HG02938 (cell line): ENCODE measurements at regions not wholly inside any gene's neighbourhood (a gene's known extent, or its start where the extent isn't known, plus 50 kb on each side); places are given as distances from the start of the nearest gene placed in this dataset.
"Not testable (repeated sequence)": the region's sequence is repeated elsewhere in the genome, so short reads cannot be mapped to it uniquely, and the experiment has no call there.

Experiments used
- ATAC-seq: cut with Tn5 transposase; IDR thresholded peaks from one replicate; pipeline ENCODE4 v1.9.1; 2021; ENCODE audit warnings: mild to moderate bottlenecking, moderate library complexity; ENCODE audit not compliant: unreplicated experiment

DNA sequence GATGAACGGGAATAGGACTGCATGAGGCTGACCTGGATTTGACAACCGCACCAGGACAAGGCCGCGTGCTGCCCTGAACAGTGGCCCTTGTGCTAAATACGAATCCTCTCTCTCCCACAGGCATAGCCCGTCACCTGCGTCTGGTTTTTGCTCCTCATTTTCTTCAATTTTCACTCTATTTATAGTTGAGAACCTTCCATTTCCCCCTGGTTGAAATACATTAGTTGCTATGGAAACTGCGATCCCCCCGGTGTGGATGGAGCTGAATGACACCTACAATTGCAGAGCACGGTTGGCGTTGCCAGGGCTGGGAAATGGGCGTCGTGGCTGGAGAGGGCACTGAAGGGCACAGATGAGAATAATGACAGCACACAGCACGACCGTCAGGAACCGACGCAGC lies 158.6 kb upstream of the PITRM1 start:
- no peak for ATAC-seq

DNA sequence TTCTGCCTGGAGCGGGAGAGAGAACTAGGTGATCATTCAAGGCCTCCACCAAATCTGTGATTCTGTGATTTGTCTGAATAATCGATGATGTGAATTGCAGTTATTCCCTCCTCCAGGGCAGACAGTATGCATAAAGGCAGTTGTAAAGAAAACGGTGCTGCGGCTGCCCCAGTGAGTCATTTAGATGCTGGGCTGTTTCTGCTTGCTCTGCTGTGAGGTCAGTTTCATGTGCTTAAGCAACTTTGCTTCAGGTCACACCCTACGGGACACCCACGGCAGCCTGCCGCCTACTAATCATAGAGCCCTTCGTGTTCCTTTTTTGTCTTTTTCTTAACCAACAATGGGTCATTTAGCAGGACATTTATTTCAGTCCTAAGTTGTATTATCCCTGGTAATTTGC lies 158.1 kb upstream of the PITRM1 start:
- no peak for ATAC-seq

DNA sequence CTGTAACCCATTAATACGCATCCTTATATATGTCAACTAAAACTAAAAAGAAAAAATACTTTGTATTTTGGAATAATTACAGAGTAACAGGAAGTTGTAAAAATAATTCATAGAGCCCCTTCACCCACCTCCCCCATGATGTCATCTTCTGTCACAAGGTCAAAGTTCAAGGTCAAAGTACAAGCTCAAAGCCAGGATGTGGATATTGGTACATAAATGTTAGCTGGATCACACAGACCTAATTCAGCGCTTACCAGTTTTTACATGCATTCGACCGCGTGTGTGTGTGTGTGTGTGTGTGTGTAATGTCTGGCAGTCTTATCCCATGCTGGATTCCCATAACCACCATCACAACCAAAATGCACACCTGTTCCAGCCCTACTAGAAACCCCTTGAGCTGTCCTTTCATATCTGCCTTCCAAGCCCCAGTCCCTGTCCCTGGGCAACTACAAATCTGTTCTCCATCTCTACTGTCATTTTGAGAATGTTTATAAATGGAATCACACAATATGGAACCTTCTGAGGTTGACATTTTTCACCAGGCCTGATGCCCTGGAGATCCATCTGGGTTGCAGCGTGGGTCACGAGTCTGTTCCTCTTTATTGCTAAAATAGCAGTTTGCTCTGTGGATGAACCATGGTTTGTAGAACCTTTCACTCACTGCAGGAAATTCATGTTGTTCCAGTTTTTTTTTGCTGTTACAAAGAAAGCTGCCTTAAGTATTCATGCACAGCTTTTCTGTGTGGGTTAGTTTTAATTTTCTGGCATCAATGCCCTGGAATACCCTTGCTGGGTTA lies 153.6 kb upstream of the PITRM1 start:
- ATAC-seq = no peak

DNA sequence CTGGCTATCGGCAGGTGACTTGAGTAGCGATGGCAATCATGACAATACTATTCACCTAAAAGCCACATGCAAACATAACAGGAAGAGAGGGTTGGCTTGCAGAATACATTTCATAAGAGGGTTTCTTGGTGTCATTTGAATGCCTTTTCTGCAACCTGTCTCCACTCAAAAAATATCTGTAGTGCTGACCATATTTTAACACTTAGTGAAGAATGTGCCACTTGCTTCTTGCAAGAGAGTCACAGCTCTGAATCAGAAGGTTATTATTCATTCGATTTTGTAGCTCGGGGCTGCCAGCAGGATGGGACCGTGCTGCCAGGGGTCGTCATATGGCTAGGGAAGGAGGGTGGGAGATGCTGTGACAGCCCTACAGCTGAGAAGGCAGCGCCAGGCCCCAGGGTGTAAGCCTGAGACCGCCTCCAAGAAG lies 152.0 kb upstream of the PITRM1 start:
- no peak for ATAC-seq

GRCh38 chr10:3323865-3324498 lies 151.4 kb upstream of the PITRM1 start:
- ATAC-seq = no peak

DNA sequence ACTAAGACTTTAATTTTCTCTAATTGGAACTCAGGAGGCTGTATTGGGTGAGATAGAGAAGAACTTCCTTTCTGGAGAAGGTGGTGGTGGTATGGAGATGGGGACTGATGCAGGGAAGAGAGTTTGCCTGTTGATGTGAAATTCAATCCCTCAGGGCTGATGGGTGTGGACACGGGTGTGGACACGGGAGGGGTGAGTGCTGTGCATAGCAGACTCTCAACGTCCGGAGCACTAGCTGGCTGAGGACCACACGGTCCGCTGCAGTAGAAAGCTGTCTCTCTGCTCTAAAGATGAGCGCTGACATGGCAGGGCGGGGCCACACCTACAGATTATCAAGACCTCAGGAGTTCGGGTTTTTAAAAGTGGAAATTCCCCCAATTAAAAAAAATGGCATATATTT lies 148.5 kb upstream of the PITRM1 start:
- no peak for ATAC-seq

DNA sequence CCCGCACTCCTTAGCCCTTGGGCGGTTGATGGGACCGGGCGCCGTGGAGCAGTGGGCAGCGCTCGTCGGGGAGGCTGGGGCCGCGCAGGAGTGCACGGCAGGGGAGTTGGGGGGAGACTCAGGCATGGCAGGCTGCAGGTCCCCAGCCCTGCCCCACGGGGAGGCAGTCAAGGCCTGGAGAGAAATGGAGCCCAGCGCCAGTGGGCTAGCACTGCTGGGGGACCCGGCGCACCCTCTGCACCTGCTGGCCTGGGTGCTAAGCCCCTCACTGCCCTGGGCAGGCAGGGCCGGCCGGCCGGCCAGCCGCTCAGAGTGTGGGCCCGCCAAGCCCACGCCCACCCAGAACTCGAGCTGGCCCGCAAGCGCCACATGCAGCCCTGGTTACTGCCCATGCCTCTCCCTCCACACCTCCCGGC lies 147.2 kb upstream of the PITRM1 start:
- ATAC-seq = no peak

DNA sequence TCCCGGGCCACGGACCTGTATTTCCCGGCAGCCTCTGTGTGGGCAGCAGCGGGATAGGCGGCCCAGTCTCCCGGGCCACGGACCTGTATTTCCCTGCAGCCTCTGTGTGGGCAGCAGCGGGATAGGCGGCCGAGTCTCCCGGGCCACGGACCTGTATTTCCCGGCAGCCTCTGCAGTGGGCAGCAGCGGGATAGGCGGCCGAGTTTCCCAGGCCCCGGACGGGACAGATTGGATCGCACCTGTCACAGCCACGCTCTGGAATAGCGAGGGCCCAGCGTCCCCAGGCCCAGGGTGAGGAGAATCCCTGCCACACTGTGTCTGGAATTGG lies 145.9 kb upstream of the PITRM1 start:
- ATAC-seq = not testable (repeated sequence)

- ATAC-seq = not testable (repeated sequence)
These were observed 145.2 kb upstream of the PITRM1 start for GRCh38 chr10:3317553-3318479.

DNA sequence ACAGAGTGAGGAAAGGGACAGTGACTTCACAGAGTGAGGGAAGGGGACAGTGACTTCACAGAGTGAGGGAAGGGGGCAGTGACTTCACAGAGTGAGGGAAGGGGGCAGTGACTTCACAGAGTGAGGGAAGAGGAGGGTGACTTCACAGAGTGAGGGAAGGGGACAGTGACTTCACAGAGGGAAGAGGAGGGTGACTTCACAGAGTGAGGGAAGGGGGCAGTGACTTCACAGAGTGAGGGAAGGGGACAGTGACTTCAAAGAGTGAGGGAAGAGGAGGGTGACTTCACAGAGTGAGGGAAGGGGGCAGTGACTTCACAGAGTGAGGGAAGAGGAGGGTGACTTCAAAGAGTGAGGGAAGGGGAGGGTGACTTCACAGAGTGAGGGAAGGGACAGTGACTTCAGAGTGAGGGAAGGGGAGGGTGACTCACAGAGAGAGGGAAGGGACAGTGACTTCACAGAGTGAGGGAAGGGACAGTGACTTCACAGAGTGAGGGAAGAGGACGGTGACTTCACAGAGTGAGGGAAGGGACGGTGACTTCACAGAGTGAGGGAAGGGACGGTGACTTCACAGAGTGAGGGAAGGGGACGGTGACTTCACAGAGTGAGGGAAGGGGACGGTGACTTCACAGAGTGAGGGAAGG lies 142.0 kb upstream of the PITRM1 start:
- not testable (repeated sequence) for ATAC-seq

DNA sequence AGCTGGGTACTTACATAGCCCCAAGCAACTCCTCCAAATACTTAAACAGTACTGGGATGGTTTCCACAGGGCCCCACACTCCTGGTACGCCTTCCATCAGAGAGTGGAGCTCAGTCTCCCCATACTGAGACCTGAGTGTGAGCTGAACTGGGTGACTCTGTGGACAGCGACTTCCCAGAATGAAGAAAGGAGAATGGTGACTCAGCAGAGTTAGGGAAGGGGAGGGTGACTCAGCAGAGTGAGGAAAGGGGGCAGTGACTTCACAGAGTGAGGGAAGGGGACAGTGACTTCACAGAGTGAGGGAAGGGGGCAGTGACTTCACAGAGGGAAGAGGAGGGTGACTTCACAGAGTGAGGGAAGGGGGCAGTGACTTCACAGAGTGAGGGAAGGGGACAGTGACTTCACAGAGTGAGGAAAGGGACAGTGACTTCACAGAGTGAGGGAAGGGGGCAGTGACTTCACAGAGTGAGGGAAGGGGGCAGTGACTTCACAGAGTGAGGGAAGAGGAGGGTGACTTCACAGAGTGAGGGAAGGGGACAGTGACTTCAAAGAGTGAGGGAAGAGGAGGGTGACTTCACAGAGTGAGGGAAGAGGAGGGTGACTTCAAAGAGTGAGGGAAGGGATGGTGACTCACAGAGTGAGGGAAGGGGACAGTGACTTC lies 141.3 kb upstream of the PITRM1 start:
- ATAC-seq = not testable (repeated sequence)

- ATAC-seq = no peak
These were observed 139.9 kb upstream of the PITRM1 start for GRCh38 chr10:3312403-3312940.

DNA sequence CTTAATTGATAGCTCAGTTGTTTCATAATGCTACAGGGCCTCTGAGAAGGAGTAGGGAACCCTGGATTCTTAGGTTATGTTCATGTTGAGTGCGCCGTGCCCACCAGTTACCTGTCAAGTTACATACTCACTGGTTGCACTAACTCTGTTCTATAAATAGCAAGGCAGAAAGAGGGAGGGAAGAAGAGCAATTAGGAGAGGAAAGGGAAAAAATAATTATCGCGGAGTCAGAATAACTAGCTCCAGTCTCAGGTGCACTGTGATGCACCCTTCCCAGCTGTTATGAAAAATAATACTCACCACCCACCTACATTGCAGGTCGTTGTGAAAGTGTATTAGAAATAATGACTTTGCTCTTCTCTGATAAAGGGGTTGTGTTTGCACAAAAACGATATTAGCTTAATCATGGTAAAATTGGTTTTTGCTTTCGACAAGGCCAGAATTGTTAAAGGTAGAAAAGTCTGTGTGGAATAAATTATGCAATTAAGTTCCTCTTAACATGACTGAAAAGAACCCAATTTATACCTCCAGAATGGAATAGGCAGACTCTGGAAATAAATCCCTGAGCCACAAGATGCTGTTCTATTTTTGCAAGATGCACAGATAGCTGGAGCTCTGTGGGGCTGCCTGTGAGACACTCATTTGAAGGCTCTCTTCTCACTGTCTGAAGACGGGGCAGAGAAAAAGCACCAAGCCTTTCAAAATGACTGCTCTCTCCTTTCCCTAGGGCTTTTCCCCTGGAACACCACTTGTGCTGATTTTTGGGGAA lies 137.6 kb upstream of the PITRM1 start:
- no peak for ATAC-seq

DNA sequence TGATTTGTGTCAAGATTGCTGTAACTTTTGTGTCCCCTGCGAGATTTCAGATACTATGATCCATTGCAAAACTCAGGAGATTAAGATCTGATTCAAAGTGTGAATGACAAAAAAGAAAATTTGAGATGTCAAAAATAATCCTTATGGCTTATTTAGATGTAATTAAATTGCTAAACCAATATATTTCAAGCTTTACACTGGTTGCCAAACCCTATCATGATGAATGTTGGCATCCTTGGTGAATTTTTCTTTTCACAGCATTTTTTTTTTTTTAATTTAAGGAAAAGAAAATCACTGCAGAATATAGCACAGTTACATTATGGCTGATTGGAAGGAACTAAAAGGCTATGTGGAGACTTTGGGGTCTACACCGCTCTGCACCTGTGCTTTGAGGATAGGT lies 133.5 kb upstream of the PITRM1 start:
- ATAC-seq = no peak

GRCh38 chr10:3295582-3296151 lies 123.1 kb upstream of the PITRM1 start:
- no peak for ATAC-seq

GRCh38 chr10:3294919-3295581 lies 122.5 kb upstream of the PITRM1 start:
- no peak for ATAC-seq

DNA sequence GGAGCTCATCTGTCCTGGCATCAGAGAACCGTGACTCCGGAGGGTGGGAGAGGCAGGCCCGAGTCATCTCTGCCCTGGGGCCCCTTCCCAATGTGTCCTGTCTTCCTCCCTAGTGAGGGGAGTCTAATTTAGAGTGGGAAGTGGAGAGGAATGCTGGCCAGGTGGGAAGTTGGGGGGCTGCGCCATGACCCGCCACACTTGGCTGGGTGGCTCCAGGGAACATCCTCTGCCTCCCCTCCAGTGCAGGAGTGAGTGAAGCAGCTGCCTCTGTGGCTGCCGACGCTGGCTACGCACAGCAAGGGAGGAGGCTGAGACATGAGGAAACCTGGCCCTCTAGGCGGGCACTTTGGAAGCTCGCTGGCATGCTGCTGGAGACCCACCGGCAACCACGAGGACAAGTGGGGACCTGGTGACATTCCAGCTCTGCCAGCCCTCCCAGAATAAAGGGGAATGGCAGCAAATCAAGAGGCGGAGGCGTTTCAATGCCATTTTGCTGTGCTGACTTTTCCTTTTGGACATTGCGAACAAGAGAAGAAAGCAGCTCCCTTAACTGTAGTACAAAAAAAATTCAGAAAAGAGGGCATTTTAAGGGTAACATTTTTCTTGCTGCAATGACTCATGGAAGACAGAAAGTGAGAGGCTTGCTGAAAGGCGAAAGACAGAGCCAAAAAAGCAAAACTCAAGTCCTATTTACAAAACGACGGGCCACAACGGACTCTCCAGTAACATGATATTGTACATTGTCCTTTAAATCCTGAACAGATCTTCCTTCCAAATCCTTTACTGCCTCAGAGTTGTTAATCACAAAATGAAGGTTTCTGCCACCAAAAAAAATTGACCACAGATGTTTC lies 121.2 kb upstream of the PITRM1 start:
- no peak for ATAC-seq

- no peak for ATAC-seq
These were observed 120.1 kb upstream of the PITRM1 start for GRCh38 chr10:3292636-3293035.
